DOHH2 (cell line): ENCODE measurements at regions not wholly inside any gene's neighbourhood (a gene's known extent, or its start where the extent isn't known, plus 50 kb on each side); places are given as distances from the start of the nearest gene placed in this dataset.

Experiments
- CTCF ChIP-seq: fragments of 200-600 bp; sonication (generic); IDR thresholded peaks from one replicate; pipeline ENCODE4 v1.5.1; 2014; ENCODE audit warnings: antibody characterized with exemption, mild to moderate bottlenecking, low read depth, low read length; ENCODE audit not compliant: poor library complexity, severe bottlenecking
- EZH2phosphoT487 ChIP-seq: fragments of 200-600 bp; sonication (generic); IDR thresholded peaks from 2 replicates; pipeline ENCODE4 v1.6.1; 2017; ENCODE audit warnings: borderline replicate concordance, mild to moderate bottlenecking, antibody characterized with exemption, low read length, moderate library complexity, mixed read lengths

GRCh38 chr14:55758796-55759195, 178.8 kb downstream of the KTN1 start:
- TF ChIP-seq CTCF (no peak), EZH2phosphoT487 (no peak)
